Peyer's patch (tissue), 4 donors: ENCODE measurements at regions not wholly inside any gene's neighbourhood (a gene's known extent, or its start where the extent isn't known, plus 50 kb on each side); places are given as distances from the start of the nearest gene placed in this dataset.
A peak's percentile ranks its signal among the peaks of the same experiment; 100 is the strongest.
"Not testable (repeated sequence)": the region's sequence is repeated elsewhere in the genome, so short reads cannot be mapped to it uniquely, and the experiment has no call there.

Source experiments
- DNase-seq, 3 donors: peaks; one replicate each; pipeline ENCODE4 v3.0.0-alpha.2; 2017 to 2019
- H3K27ac ChIP-seq, 4 donors: fragments of 200-600 bp; sonication (generic); one replicate each; pipeline ENCODE4 v1.5.1; 2016 to 2019
- H3K27me3 ChIP-seq, 2 donors: fragments of 200-600 bp; sonication (generic); one replicate each; pipeline ENCODE4 v1.5.1; 2019
- H3K36me3 ChIP-seq, 3 donors: fragments of 200-600 bp; sonication (generic); one replicate each; pipeline ENCODE4 v1.5.1; 2016 to 2019
- H3K4me1 ChIP-seq, 4 donors: fragments of 200-600 bp; sonication (generic); one replicate each; pipeline ENCODE4 v1.5.1; 2016 to 2019
- H3K4me3 ChIP-seq, 4 donors: fragments of 200-600 bp; sonication (generic); 1 replicate in 3 of 4; 2 replicates in 1 of 4; pipeline ENCODE4 v1.5.1; 2016 to 2019; ENCODE audit warnings: mild to moderate bottlenecking in 1 of 4
- H3K9me3 ChIP-seq, 4 donors: fragments of 200-600 bp; sonication (generic); one replicate each; pipeline ENCODE4 v1.5.1; 2016 to 2019; ENCODE audit warnings: mild to moderate bottlenecking in 1 of 4
- POLR2A ChIP-seq, 2 donors: fragments of 450-650 bp; IDR thresholded peaks; one replicate each; pipeline ENCODE4 v1.5.1; 2017; ENCODE audit warnings: antibody characterized with exemption in 2 of 2, mild to moderate bottlenecking in 2 of 2, moderate library complexity in 2 of 2
- TF ChIP-seq, protein P1 (sequence below), 6 experiments: fragments of 450-650 bp in 4 of 6; fragments of 200-600 bp in 2 of 6; sonication (generic) in 1 of 6; IDR thresholded peaks; one replicate each; pipeline ENCODE4 v1.5.1; 2017 to 2019; ENCODE audit warnings: antibody characterized with exemption in 6 of 6, mild to moderate bottlenecking in 3 of 6, moderate library complexity in 1 of 6

- DNase-seq = no peak
- Histone ChIP-seq H3K4me3 (no peak overlapping the region), H3K9me3 (no peaks in the 10 kb centered on the region), H3K36me3 (no peaks in the 10 kb centered on the region), H3K4me1 (no peaks in the 10 kb centered on the region), H3K27ac (no peak overlapping the region), H3K27me3 (no peaks in the 10 kb centered on the region)
- TF ChIP-seq, protein P1, sequence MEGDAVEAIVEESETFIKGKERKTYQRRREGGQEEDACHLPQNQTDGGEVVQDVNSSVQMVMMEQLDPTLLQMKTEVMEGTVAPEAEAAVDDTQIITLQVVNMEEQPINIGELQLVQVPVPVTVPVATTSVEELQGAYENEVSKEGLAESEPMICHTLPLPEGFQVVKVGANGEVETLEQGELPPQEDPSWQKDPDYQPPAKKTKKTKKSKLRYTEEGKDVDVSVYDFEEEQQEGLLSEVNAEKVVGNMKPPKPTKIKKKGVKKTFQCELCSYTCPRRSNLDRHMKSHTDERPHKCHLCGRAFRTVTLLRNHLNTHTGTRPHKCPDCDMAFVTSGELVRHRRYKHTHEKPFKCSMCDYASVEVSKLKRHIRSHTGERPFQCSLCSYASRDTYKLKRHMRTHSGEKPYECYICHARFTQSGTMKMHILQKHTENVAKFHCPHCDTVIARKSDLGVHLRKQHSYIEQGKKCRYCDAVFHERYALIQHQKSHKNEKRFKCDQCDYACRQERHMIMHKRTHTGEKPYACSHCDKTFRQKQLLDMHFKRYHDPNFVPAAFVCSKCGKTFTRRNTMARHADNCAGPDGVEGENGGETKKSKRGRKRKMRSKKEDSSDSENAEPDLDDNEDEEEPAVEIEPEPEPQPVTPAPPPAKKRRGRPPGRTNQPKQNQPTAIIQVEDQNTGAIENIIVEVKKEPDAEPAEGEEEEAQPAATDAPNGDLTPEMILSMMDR (IDR thresholded peaks at IDR 0.05) = no peak
- TF ChIP-seq POLR2A (IDR thresholded peaks at IDR 0.05) = no peak
These were observed 127.2 kb downstream of the EBLN2 start for GRCh38 chr3:73188707-73189106.

DNA sequence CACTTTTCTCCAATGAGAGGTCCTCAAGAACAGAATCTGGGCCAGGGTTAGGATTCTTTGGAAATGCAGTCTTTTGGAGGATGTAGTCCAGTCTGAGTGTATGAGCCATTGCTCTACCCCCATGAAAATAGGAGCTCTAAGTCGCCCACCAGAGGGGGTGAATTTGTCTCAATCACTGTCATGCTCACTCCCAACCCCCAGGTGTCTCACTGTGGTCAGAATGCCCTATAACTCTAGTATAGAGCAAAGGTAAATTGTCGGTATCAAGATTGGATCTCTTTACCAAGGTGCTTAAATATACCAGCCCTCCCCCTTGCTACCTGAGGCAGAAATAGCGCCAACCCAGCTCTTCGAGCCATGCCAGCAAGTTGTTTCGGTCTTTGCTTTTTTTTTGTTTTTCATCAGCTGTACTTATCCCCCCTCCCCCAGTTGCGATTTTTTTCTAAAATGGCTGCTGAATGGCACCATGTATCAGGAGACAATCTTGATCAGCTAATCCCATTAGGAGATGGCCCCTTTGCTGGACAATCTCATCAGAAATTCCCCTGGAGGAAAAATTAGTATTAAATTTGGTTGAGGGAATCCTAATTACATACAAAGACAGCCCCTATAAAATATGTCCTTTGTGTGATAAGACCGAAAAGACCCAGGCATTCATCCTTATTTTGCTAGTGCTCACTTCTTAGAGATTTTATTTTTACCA is 130.7 kb downstream of the EBLN2 start:
- no peak for DNase-seq
- H3K27ac ChIP-seq = no peak overlapping the region
- H3K4me1 ChIP-seq = no peaks in the 10 kb centered on the region
- H3K27me3 ChIP-seq = no peaks in the 10 kb centered on the region
- H3K36me3 ChIP-seq = no peaks in the 10 kb centered on the region
- H3K9me3 ChIP-seq = no peaks in the 10 kb centered on the region
- TF ChIP-seq, protein P1 (IDR thresholded peaks at IDR 0.05) = peak in 3 of 6 experiments; percentile 9 to 20 (median 14)
- no peak for TF ChIP-seq POLR2A (IDR thresholded peaks at IDR 0.05)
- H3K4me3 ChIP-seq = no peak overlapping the region

DNA sequence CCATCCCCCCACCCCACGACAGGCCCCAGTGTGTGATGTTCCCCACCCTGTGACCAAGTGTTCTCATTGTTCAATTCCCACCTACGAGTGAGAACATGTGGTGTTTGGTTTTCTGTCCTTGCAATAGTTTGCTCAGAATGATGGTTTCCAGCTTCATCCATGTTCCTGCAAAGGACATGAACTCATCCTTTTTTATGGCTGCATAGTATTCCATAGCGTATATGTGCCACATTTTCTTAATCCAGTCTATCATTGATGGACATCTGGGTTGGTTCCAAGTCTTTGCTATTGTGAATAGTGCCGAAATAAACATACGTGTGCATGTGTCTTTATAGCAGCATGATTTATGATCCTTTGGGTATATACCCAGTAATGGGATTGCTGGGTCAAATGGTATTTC is 132.5 kb downstream of the EBLN2 start:
- not testable (repeated sequence) for H3K4me1 ChIP-seq, H3K4me3 ChIP-seq, DNase-seq, H3K27me3 ChIP-seq, H3K36me3 ChIP-seq, H3K9me3 ChIP-seq, H3K27ac ChIP-seq

- Histone ChIP-seq H3K4me3 (no peak overlapping the region), H3K9me3 (no peaks in the 10 kb centered on the region), H3K27me3 (no peaks in the 10 kb centered on the region), H3K4me1 (no peaks in the 10 kb centered on the region), H3K36me3 (no peaks in the 10 kb centered on the region), H3K27ac (no peak overlapping the region)
- TF ChIP-seq, protein P1 (IDR thresholded peaks at IDR 0.05) = no peak
- no peak for TF ChIP-seq POLR2A (IDR thresholded peaks at IDR 0.05)
- DNase-seq = no peak
These were observed 135.7 kb downstream of the EBLN2 start for GRCh38 chr3:73197187-73197586.

DNA sequence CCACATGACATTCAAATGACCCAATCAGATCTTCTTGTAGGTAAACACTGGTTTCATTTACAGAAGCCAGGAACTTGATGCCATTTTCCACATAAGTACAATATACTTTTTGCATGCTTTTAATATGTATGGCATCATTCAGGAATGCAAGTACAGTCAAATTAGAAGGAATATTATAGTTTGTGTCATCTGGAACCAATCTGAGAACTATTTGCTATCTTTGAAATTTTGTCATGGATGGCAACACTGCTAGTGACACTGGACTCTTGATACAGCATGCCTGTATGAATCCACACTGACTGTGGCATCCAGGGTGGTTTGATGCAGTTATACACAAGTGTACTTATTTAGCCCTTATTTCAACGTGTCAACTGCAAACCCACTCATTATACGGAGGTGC is 141.6 kb downstream of the EBLN2 start:
- H3K27ac ChIP-seq = no peak overlapping the region
- DNase-seq = no peak
- H3K9me3 ChIP-seq = no peaks in the 10 kb centered on the region
- H3K4me1 ChIP-seq = no peaks in the 10 kb centered on the region
- no peak overlapping the region for H3K4me3 ChIP-seq
- TF ChIP-seq, protein P1 (IDR thresholded peaks at IDR 0.05) = no peak
- no peak for TF ChIP-seq POLR2A (IDR thresholded peaks at IDR 0.05)
- H3K36me3 ChIP-seq = no peaks in the 10 kb centered on the region
- H3K27me3 ChIP-seq = no peaks in the 10 kb centered on the region

DNA sequence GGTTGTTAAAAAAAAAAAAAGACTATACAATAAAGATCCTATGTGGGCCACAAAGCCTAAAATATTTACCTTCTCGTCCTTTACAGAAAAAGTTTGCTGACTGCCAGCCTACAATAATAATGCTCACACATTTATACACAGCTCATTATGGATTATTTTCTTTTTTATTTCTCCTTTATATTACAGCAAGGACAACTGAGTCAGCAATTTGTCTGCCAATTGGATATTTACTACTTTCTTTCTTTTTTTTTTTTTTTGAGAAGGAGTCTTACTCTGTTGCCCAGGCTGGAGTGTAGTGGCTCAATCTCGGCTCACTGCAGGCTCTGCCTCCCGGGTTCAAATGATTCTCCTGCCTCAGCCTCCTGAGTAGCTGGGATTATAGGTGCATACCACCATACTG is 142.2 kb downstream of the EBLN2 start:
- Histone ChIP-seq H3K9me3 (no peaks in the 10 kb centered on the region), H3K27me3 (no peaks in the 10 kb centered on the region), H3K36me3 (no peaks in the 10 kb centered on the region), H3K27ac (no peak overlapping the region), H3K4me3 (no peak overlapping the region), H3K4me1 (no peaks in the 10 kb centered on the region)
- TF ChIP-seq, protein P1 (IDR thresholded peaks at IDR 0.05) = no peak
- no peak for TF ChIP-seq POLR2A (IDR thresholded peaks at IDR 0.05)
- DNase-seq = no peak
